ENCODE measurements at regions not wholly inside any gene's neighbourhood (a gene's known extent, or its start where the extent isn't known, plus 50 kb on each side); places are given as distances from the start of the nearest gene placed in this dataset.
"Not testable (repeated sequence)": the region's sequence is repeated elsewhere in the genome, so short reads cannot be mapped to it uniquely, and the experiment has no call there.

DNA sequence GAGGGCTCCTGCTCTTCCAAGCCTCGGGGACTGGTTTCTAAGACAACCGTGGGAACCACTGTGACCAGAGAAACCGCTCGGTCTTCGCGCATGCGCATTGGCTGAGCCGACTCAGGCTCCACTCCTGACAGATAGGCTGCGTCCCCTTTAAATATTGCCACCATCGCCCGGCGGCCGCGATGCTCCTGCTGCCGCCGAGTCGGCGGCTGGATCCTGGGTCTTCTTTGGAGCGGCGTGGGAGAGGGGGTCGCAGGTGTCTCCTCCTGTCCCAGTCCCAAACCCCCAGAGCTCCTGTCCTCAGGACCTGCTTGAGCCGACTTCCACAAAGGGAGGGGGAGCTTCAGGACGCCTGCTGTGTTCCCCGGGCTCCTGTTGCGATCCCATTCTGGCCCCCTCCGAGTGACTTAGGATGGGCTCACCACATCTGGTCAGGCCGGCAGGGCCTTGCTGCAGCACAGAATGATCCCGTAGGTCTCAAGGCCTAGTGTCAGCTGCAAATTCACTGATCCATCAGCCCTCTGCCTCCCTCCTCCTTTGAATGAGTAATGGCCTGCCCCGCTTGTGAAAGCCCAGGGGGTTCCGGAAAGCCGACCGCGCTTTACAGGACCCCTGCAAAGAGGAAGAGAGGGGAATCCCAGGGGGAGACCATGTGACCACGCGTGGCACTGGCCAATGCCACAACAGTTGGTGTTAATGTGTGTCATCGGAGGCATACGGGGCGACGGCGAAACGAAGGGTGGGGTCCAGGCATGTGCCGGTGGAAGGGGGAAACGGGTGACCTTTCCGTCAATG lies 683.2 kb upstream of the TPTE start:
- WGBS (ENCODE audit: extremely low coverage, insufficient coverage, low lambda C conversion rate): no CpG with 5 or more reads among the region's 44 CpGs
- no peak overlapping the region for H2BK5ac ChIP-seq (ENCODE audit: low read length)

DNA sequence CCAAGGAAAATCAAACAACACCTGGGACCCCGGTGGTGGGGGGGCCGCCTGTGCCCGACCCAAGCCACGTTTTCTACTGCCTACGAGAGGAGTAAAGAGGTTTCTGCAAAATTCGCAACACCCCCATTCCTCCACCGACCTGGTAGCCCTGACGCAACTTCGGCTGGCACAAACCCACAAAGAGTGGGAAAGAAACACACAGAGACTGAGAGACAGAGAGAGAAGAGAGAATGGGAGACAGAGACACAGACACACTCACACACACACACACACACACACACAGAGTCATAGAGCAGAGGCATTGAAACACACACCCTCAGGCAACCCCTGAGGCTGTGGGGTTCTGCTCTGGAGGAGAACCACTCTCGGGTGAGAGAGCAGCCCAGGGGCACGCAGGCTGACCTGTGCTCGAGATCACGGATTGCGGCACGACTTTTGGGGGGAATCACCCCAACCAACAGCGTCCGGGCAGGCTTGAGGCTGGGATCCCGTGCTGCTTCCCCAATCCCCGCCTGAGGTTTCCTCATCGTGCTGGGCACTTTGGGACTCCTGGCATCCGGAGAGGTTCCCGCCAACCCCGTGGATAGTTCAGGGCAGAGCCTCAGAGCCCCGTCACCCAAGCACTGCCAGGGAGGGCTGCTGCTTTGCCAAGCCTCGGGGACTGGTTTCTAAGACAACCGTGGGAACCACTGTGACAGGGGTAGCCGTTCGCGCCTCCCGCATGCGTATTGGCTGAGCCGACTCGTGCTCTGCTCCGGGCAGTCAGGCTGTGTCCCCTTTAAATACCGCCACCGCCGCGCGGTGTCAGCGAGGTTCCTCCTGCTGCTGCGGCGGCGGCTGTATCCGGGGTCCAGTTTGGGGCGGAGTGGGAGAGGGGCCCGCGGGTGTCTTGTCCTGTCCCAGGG lies 682.4 kb upstream of the TPTE start:
- no peak overlapping the region for H3K18ac ChIP-seq (ENCODE audit: low read length)
- DNase-seq: no peak
- H3K56ac ChIP-seq (ENCODE audit: low read length): no peak overlapping the region
- no CpG with 5 or more reads among the region's 47 CpGs for WGBS (ENCODE audit: extremely low coverage, insufficient coverage, low lambda C conversion rate)
- H3K4me3 ChIP-seq (ENCODE audit: low read length): no peak overlapping the region
- no peaks in the 10 kb centered on the region for H3K4me1 ChIP-seq (ENCODE audit: control insufficient read depth, low read depth, low read length)
- no peak overlapping the region for H4K8ac ChIP-seq (ENCODE audit: low read depth, low read length)
- H3K79me2 ChIP-seq (ENCODE audit: control insufficient read depth, insufficient read depth, low read length): no peaks in the 10 kb centered on the region
- no peak overlapping the region for H2BK120ac ChIP-seq (ENCODE audit: low read depth, low read length)
- no peak overlapping the region for H4K5ac ChIP-seq (ENCODE audit: low read length)
- no peak overlapping the region for H3K9ac ChIP-seq (ENCODE audit: low read length)
- H2BK5ac ChIP-seq (ENCODE audit: low read length): no peak overlapping the region
- H3K23ac ChIP-seq (ENCODE audit: low read length): no peak overlapping the region
- H3K36me3 ChIP-seq (ENCODE audit: control insufficient read depth, insufficient read depth, low read length): no peaks in the 10 kb centered on the region
- no peaks in the 10 kb centered on the region for H3K79me1 ChIP-seq (ENCODE audit: low read length)
- H3K27me3 ChIP-seq (ENCODE audit: insufficient read depth, low read length, poor library complexity): no peaks in the 10 kb centered on the region
- H3K4me2 ChIP-seq (ENCODE audit: low read length): no peak overlapping the region
- no peak overlapping the region for H3K27ac ChIP-seq (ENCODE audit: low read depth, low read length)
- H2AK5ac ChIP-seq (ENCODE audit: low read length): no peak overlapping the region
- H3K4ac ChIP-seq (ENCODE audit: low read depth, low read length): no peak overlapping the region
- H2BK15ac ChIP-seq (replicated peaks; ENCODE audit: low read depth): no peak overlapping the region

More for the DNA sequence above, 683.2 kb upstream of the TPTE start:
- Histone ChIP-seq H3K79me1 (ENCODE audit: low read length) (no peaks in the 10 kb centered on the region), H3K23ac (ENCODE audit: low read length) (no peak overlapping the region), H4K8ac (ENCODE audit: low read depth, low read length) (no peak overlapping the region), H3K18ac (ENCODE audit: low read length) (no peak overlapping the region), H4K5ac (ENCODE audit: low read length) (no peak overlapping the region), H3K4me1 (ENCODE audit: control insufficient read depth, low read depth, low read length) (no peaks in the 10 kb centered on the region), H3K56ac (ENCODE audit: low read length) (no peak overlapping the region), H3K79me2 (ENCODE audit: control insufficient read depth, insufficient read depth, low read length) (no peaks in the 10 kb centered on the region), H3K4me3 (ENCODE audit: low read length) (no peak overlapping the region), H3K4ac (ENCODE audit: low read depth, low read length) (no peak overlapping the region), H2BK120ac (ENCODE audit: low read depth, low read length) (no peak overlapping the region), H3K36me3 (ENCODE audit: control insufficient read depth, insufficient read depth, low read length) (no peaks in the 10 kb centered on the region), H3K9ac (ENCODE audit: low read length) (no peak overlapping the region), H2AK5ac (ENCODE audit: low read length) (no peak overlapping the region), H3K4me2 (ENCODE audit: low read length) (no peak overlapping the region), H3K27me3 (ENCODE audit: insufficient read depth, low read length, poor library complexity) (no peaks in the 10 kb centered on the region), H3K27ac (ENCODE audit: low read depth, low read length) (no peak overlapping the region), H2BK15ac (replicated peaks; ENCODE audit: low read depth) (no peak overlapping the region)
- no peak for DNase-seq

- H3K4me1 ChIP-seq (ENCODE audit: control insufficient read depth, low read depth, low read length); H3K79me1 ChIP-seq (ENCODE audit: low read length); DNase-seq; H2AK5ac ChIP-seq (ENCODE audit: low read length); H3K4me2 ChIP-seq (ENCODE audit: low read length); H4K8ac ChIP-seq (ENCODE audit: low read depth, low read length); H3K79me2 ChIP-seq (ENCODE audit: control insufficient read depth, insufficient read depth, low read length); H3K23ac ChIP-seq (ENCODE audit: low read length); H3K27ac ChIP-seq (ENCODE audit: low read depth, low read length); H3K4ac ChIP-seq (ENCODE audit: low read depth, low read length); H3K27me3 ChIP-seq (ENCODE audit: insufficient read depth, low read length, poor library complexity); H3K18ac ChIP-seq (ENCODE audit: low read length); H4K5ac ChIP-seq (ENCODE audit: low read length); H3K9ac ChIP-seq (ENCODE audit: low read length); H2BK120ac ChIP-seq (ENCODE audit: low read depth, low read length); H2BK5ac ChIP-seq (ENCODE audit: low read length); H3K4me3 ChIP-seq (ENCODE audit: low read length); H3K56ac ChIP-seq (ENCODE audit: low read length); H3K36me3 ChIP-seq (ENCODE audit: control insufficient read depth, insufficient read depth, low read length); H2BK15ac ChIP-seq (replicated peaks; ENCODE audit: low read depth): not testable (repeated sequence)
- no CpG with 5 or more reads among the region's 1 CpG for WGBS (ENCODE audit: extremely low coverage, insufficient coverage, low lambda C conversion rate)
Measured at GRCh38 chr21:9844106-9844505, 677.3 kb upstream of the TPTE start.

GRCh38 chr21:9847511-9847910 lies 673.9 kb upstream of the TPTE start:
- H3K4me1 ChIP-seq (ENCODE audit: control insufficient read depth, low read depth, low read length); H3K4me2 ChIP-seq (ENCODE audit: low read length); H3K36me3 ChIP-seq (ENCODE audit: control insufficient read depth, insufficient read depth, low read length); H2BK120ac ChIP-seq (ENCODE audit: low read depth, low read length); H3K79me1 ChIP-seq (ENCODE audit: low read length); H3K56ac ChIP-seq (ENCODE audit: low read length); H3K4me3 ChIP-seq (ENCODE audit: low read length); H3K18ac ChIP-seq (ENCODE audit: low read length); H4K8ac ChIP-seq (ENCODE audit: low read depth, low read length); H3K9ac ChIP-seq (ENCODE audit: low read length); H4K5ac ChIP-seq (ENCODE audit: low read length); H2BK15ac ChIP-seq (replicated peaks; ENCODE audit: low read depth); H3K4ac ChIP-seq (ENCODE audit: low read depth, low read length); H2AK5ac ChIP-seq (ENCODE audit: low read length); H3K27ac ChIP-seq (ENCODE audit: low read depth, low read length); H2BK5ac ChIP-seq (ENCODE audit: low read length); DNase-seq; H3K79me2 ChIP-seq (ENCODE audit: control insufficient read depth, insufficient read depth, low read length); H3K23ac ChIP-seq (ENCODE audit: low read length); H3K27me3 ChIP-seq (ENCODE audit: insufficient read depth, low read length, poor library complexity): not testable (repeated sequence)
- no CpG with 5 or more reads among the region's 7 CpGs for WGBS (ENCODE audit: extremely low coverage, insufficient coverage, low lambda C conversion rate)

DNA sequence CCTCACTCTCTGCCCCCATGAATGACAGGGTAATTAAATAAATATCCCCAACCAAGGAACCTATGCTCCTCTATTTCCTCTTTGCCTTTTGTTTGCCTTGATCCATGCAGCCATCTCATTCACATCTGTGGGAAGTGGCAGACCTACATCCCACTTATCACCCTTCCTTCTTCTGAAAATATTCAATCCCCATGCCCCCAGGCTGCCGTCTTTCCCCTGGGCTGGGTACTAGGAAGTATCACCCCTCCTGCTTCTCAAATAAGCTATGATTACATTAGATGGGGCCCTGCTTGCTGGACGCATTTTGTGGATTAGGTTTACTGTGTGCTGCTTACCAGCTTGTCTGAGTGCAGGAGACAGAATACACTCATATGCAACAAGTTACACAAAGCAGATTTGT lies 670.2 kb upstream of the TPTE start:
- H4K5ac ChIP-seq (ENCODE audit: low read length); H2BK15ac ChIP-seq (replicated peaks; ENCODE audit: low read depth); H3K4me2 ChIP-seq (ENCODE audit: low read length); H2AK5ac ChIP-seq (ENCODE audit: low read length); H3K18ac ChIP-seq (ENCODE audit: low read length); H3K9ac ChIP-seq (ENCODE audit: low read length); H4K8ac ChIP-seq (ENCODE audit: low read depth, low read length); H3K4ac ChIP-seq (ENCODE audit: low read depth, low read length); H3K4me3 ChIP-seq (ENCODE audit: low read length); H3K36me3 ChIP-seq (ENCODE audit: control insufficient read depth, insufficient read depth, low read length); H2BK5ac ChIP-seq (ENCODE audit: low read length); H3K27me3 ChIP-seq (ENCODE audit: insufficient read depth, low read length, poor library complexity); H3K56ac ChIP-seq (ENCODE audit: low read length); H3K27ac ChIP-seq (ENCODE audit: low read depth, low read length); H3K23ac ChIP-seq (ENCODE audit: low read length); H3K79me2 ChIP-seq (ENCODE audit: control insufficient read depth, insufficient read depth, low read length); H3K4me1 ChIP-seq (ENCODE audit: control insufficient read depth, low read depth, low read length); H3K79me1 ChIP-seq (ENCODE audit: low read length); H2BK120ac ChIP-seq (ENCODE audit: low read depth, low read length): not testable (repeated sequence)
- no CpG with 5 or more reads among the region's 2 CpGs for WGBS (ENCODE audit: extremely low coverage, insufficient coverage, low lambda C conversion rate)
- peak; percentile 30 for DNase-seq
